GM23338 (cell line): ENCODE measurements at regions not wholly inside any gene's neighbourhood (a gene's known extent, or its start where the extent isn't known, plus 50 kb on each side); places are given as distances from the start of the nearest gene placed in this dataset.

Experiments used
- ATAC-seq: fragments of 200-7000 bp; cut with Tn5 transposase; 3 replicates; pipeline ENCODE4 v1.9.1; 2020
- DNase-seq: peaks from one replicate; pipeline ENCODE4 v3.0.0-alpha.2; 2015; ENCODE audit warnings: low spot score
- H2AFZ ChIP-seq: fragments of 200-600 bp; sonication (generic); 2 replicates; pipeline ENCODE4 v1.8.0; 2016; ENCODE audit warnings: antibody characterized with exemption, mild to moderate bottlenecking, moderate library complexity
- H3F3A ChIP-seq: fragments of 200-600 bp; sonication (generic); replicated peaks from 2 replicates; pipeline ENCODE4 v1.8.0; 2017; ENCODE audit warnings: antibody characterized with exemption, mixed run types, low read depth
- H3K27ac ChIP-seq: fragments of 200-600 bp; sonication (generic); 2 replicates; pipeline ENCODE4 v1.6.1; 2016; ENCODE audit warnings: low read depth
- H3K27me3 ChIP-seq: fragments of 200-600 bp; sonication (generic); 2 replicates; pipeline ENCODE4 v1.8.0; 2016; ENCODE audit warnings: mild to moderate bottlenecking, mixed run types, moderate library complexity; ENCODE audit not compliant: insufficient read depth
- H3K36me3 ChIP-seq: fragments of 200-600 bp; sonication (generic); 2 replicates; pipeline ENCODE4 v1.8.0; 2016; ENCODE audit warnings: mild to moderate bottlenecking; ENCODE audit not compliant: insufficient read depth
- H3K4me1 ChIP-seq: fragments of 200-600 bp; sonication (generic); 2 replicates; pipeline ENCODE4 v1.8.0; 2016; ENCODE audit warnings: mild to moderate bottlenecking, moderate library complexity; ENCODE audit not compliant: insufficient read depth
- H3K4me2 ChIP-seq: fragments of 200-600 bp; sonication (generic); 2 replicates; pipeline ENCODE4 v1.7.1; 2017; ENCODE audit warnings: mixed run types
- H3K4me3 ChIP-seq: fragments of 200-600 bp; sonication (generic); 2 replicates; pipeline ENCODE4 v1.6.1; 2016; ENCODE audit warnings: mixed run types
- H3K79me2 ChIP-seq: fragments of 200-600 bp; sonication (generic); replicated peaks from 2 replicates; pipeline ENCODE4 v1.8.0; 2017; ENCODE audit warnings: mild to moderate bottlenecking; ENCODE audit not compliant: insufficient read depth
- H3K9me2 ChIP-seq: fragments of 200-600 bp; sonication (generic); 2 replicates; pipeline ENCODE4 v1.8.0; 2017; ENCODE audit not compliant: insufficient read depth
- H4K20me1 ChIP-seq: fragments of 200-600 bp; sonication (generic); replicated peaks from 2 replicates; pipeline ENCODE4 v1.8.0; 2017; ENCODE audit warnings: mild to moderate bottlenecking; ENCODE audit not compliant: insufficient read depth
- H3K27ac Mint-ChIP-seq: 2 replicates; pipeline ENCODE4 v1.8.0; 2020; ENCODE audit warnings: inconsistent platforms, mild to moderate bottlenecking, moderate library complexity, mixed read lengths
- H3K27me3 Mint-ChIP-seq: 3 replicates; pipeline ENCODE4 v1.8.0; 2022; ENCODE audit warnings: low read depth, mild to moderate bottlenecking, moderate library complexity, mixed read lengths, inconsistent platforms; ENCODE audit not compliant: insufficient read depth, poor library complexity
- H3K36me3 Mint-ChIP-seq: 3 replicates; pipeline ENCODE4 v1.8.0; 2021; ENCODE audit warnings: low read depth, mild to moderate bottlenecking, inconsistent platforms, moderate library complexity, mixed read lengths
- H3K4me1 Mint-ChIP-seq: 3 replicates; pipeline ENCODE4 v1.8.0; 2020; ENCODE audit warnings: mild to moderate bottlenecking, inconsistent platforms, mixed read lengths
- H3K4me3 Mint-ChIP-seq: 3 replicates; pipeline ENCODE4 v1.8.0; 2021; ENCODE audit warnings: moderate library complexity, mild to moderate bottlenecking, inconsistent platforms, mixed read lengths
- H3K9me3 Mint-ChIP-seq: 3 replicates; pipeline ENCODE4 v1.8.0; 2020; ENCODE audit warnings: moderate library complexity, mild to moderate bottlenecking, inconsistent platforms, mixed read lengths
- CREB1 ChIP-seq: fragments of 250-450 bp; sonication (Bioruptor Pico); IDR thresholded peaks from 2 replicates; pipeline ENCODE4 v1.5.0; 2020; ENCODE audit warnings: low read depth, mild to moderate bottlenecking, moderate library complexity
- CTCF ChIP-seq, 2 experiments: fragments of 200-600 bp in 1 of 2; sonication (generic) in 1 of 2; conservative IDR thresholded peaks; 2 replicates each; pipeline versions ENCODE4 v1.5.1 to v1.6.1; 2016 to 2017; ENCODE audit warnings: antibody characterized with exemption in 2 of 2, low read depth in 2 of 2, mild to moderate bottlenecking in 2 of 2, moderate library complexity in 1 of 2
- ETS1 ChIP-seq: IDR thresholded peaks from 2 replicates; pipeline ENCODE4 v1.6.1; 2016; ENCODE audit warnings: antibody characterized with exemption
- EZH2 ChIP-seq: fragments of 200-600 bp; sonication (generic); IDR thresholded peaks from one replicate; pipeline ENCODE4 v1.8.0; 2017; ENCODE audit warnings: antibody characterized with exemption, mild to moderate bottlenecking, low read depth; ENCODE audit not compliant: unreplicated experiment
- EZH2phosphoT487 ChIP-seq: fragments of 200-600 bp; sonication (generic); IDR thresholded peaks from one replicate; pipeline ENCODE4 v1.8.1; 2018; ENCODE audit warnings: antibody characterized with exemption; ENCODE audit not compliant: unreplicated experiment
- JUNB ChIP-seq: IDR thresholded peaks from one replicate; pipeline ENCODE4 v1.6.1; 2016; ENCODE audit warnings: antibody characterized with exemption; ENCODE audit not compliant: unreplicated experiment
- NANOG ChIP-seq: IDR thresholded peaks from 2 replicates; pipeline ENCODE4 v1.6.1; 2016; ENCODE audit warnings: antibody characterized with exemption, borderline replicate concordance
- POLR2AphosphoS5 ChIP-seq: IDR thresholded peaks from 2 replicates; pipeline ENCODE4 v1.6.1; 2016; ENCODE audit warnings: antibody characterized with exemption, low read depth
- REST ChIP-seq: IDR thresholded peaks from one replicate; pipeline ENCODE4 v1.6.1; 2018; ENCODE audit warnings: antibody characterized with exemption; ENCODE audit not compliant: unreplicated experiment
- STAT1 ChIP-seq: IDR thresholded peaks from one replicate; pipeline ENCODE4 v1.6.1; 2016; ENCODE audit warnings: antibody characterized with exemption; ENCODE audit not compliant: unreplicated experiment
- ZNF114 ChIP-seq: fragments of 250-450 bp; sonication (Bioruptor Pico); IDR thresholded peaks from 2 replicates; pipeline ENCODE4 v1.5.0; 2020; ENCODE audit warnings: mild to moderate bottlenecking, moderate library complexity
- ZNF331 ChIP-seq: fragments of 250-450 bp; sonication (Bioruptor Pico); IDR thresholded peaks from 2 replicates; pipeline ENCODE4 v1.5.0; 2020; ENCODE audit warnings: low read depth, mild to moderate bottlenecking, moderate library complexity
- ZNF462 ChIP-seq: fragments of 250-450 bp; sonication (Bioruptor Pico); IDR thresholded peaks from 2 replicates; pipeline ENCODE4 v1.5.0; 2020; ENCODE audit warnings: mild to moderate bottlenecking, moderate library complexity

- H3K4me3 Mint-ChIP-seq: no peak overlapping the region
- H3K4me2 ChIP-seq: no peak overlapping the region
- no peak overlapping the region for H3K4me3 ChIP-seq
- H3K36me3 Mint-ChIP-seq: no peaks in the 10 kb centered on the region
- no peak overlapping the region for H3K27ac ChIP-seq
- H3K4me1 Mint-ChIP-seq: peaks cover 2% of the 10 kb centered on the region; the same call in 2 of the 3 replicates
- no peaks in the 10 kb centered on the region for H3K36me3 ChIP-seq
- no peaks in the 10 kb centered on the region for H3K27me3 Mint-ChIP-seq
- peaks cover 10% of the 10 kb centered on the region; the same call in 1 of the 2 replicates for H3K9me2 ChIP-seq
- H3K27me3 ChIP-seq: no peaks in the 10 kb centered on the region
- H2AFZ ChIP-seq: peak overlapping the region; percentile 43; the same call in 1 of the 2 replicates
- no peaks in the 10 kb centered on the region for H4K20me1 ChIP-seq
- no peaks in the 10 kb centered on the region; the same call in 2 of the 3 replicates for H3K9me3 Mint-ChIP-seq
- no peaks in the 10 kb centered on the region for H3K79me2 ChIP-seq
- no peak overlapping the region for H3K27ac Mint-ChIP-seq
- DNase-seq (no peak), ATAC-seq (no peak)
- TF ChIP-seq EZH2phosphoT487: no peak
- TF ChIP-seq JUNB: no peak
- TF ChIP-seq ZNF462 (CRISPR knock-in tag): no peak
- TF ChIP-seq REST: no peak
- no peak for TF ChIP-seq ZNF331 (CRISPR knock-in tag)
- TF ChIP-seq EZH2: no peak
- no peak for TF ChIP-seq POLR2AphosphoS5
- TF ChIP-seq CTCF (conservative IDR thresholded peaks at IDR 0.05; ENCODE audit: low read depth in 2 of 2): no peak
- TF ChIP-seq ETS1: no peak
- no peak for TF ChIP-seq ZNF114 (CRISPR knock-in tag)
- TF ChIP-seq CREB1: no peak
- TF ChIP-seq STAT1: no peak
- TF ChIP-seq NANOG: no peak
- H3K4me1 ChIP-seq: no peaks in the 10 kb centered on the region
- no peaks in the 10 kb centered on the region for H3F3A ChIP-seq
Observed at GRCh38 chr5:62005551-62005950, 300.5 kb upstream of the KIF2A start.
